Neural progenitor cell (in vitro differentiated cells): ENCODE measurements at regions not wholly inside any gene's neighbourhood (a gene's known extent, or its start where the extent isn't known, plus 50 kb on each side); places are given as distances from the start of the nearest gene placed in this dataset. TPM values are rescaled to one million over a fixed set of nuclear protein-coding genes. Genes with fewer than 3 reads are reported as not detected.

Experiments
- DNase-seq: peaks from one replicate; pipeline ENCODE4 v3.0.0-alpha.2; 2016; ENCODE audit warnings: low spot score
- H2AFZ ChIP-seq: fragments of 200-600 bp; sonication (generic); replicated peaks from 2 replicates; pipeline ENCODE4 v1.6.1; 2016; ENCODE audit warnings: antibody characterized with exemption
- H3F3A ChIP-seq: fragments of 200-600 bp; sonication (generic); 2 replicates; pipeline ENCODE4 v1.6.1; 2016; ENCODE audit warnings: antibody characterized with exemption, low read depth
- H3K27ac ChIP-seq: fragments of 200-600 bp; sonication (generic); 2 replicates; pipeline ENCODE4 v1.5.1; 2016; ENCODE audit warnings: mild to moderate bottlenecking
- H3K27me3 ChIP-seq: fragments of 200-600 bp; sonication (generic); 2 replicates; pipeline ENCODE4 v1.6.1; 2016; ENCODE audit warnings: mild to moderate bottlenecking, moderate library complexity
- H3K36me3 ChIP-seq: fragments of 200-600 bp; sonication (generic); 2 replicates; pipeline ENCODE4 v1.5.1; 2016
- H3K4me1 ChIP-seq: fragments of 200-600 bp; sonication (generic); 2 replicates; pipeline ENCODE4 v1.6.1; 2016; ENCODE audit warnings: mixed run types
- H3K4me2 ChIP-seq: fragments of 200-600 bp; sonication (generic); 2 replicates; pipeline ENCODE4 v1.6.1; 2016
- H3K4me3 ChIP-seq: fragments of 200-600 bp; sonication (generic); 2 replicates; pipeline ENCODE4 v1.5.1; 2016
- H3K79me2 ChIP-seq: fragments of 200-600 bp; sonication (generic); 2 replicates; pipeline ENCODE4 v1.6.1; 2016; ENCODE audit warnings: low read depth
- H3K9ac ChIP-seq: fragments of 200-600 bp; sonication (generic); 2 replicates; pipeline ENCODE4 v1.6.1; 2016
- H3K9me3 ChIP-seq: fragments of 200-600 bp; sonication (generic); 2 replicates; pipeline ENCODE4 v1.5.1; 2016; ENCODE audit warnings: low read depth
- H4K20me1 ChIP-seq: fragments of 200-600 bp; sonication (generic); 2 replicates; pipeline ENCODE4 v1.6.1; 2016; ENCODE audit warnings: low read depth
- H3K27ac Mint-ChIP-seq: 3 replicates; pipeline ENCODE4 v1.8.0; 2021; ENCODE audit warnings: mixed read lengths
- H3K27me3 Mint-ChIP-seq: 2 replicates; pipeline ENCODE4 v1.8.0; 2022; ENCODE audit warnings: low read depth, mild to moderate bottlenecking, inconsistent platforms, moderate library complexity, mixed read lengths; ENCODE audit not compliant: insufficient read depth
- H3K36me3 Mint-ChIP-seq: 3 replicates; pipeline ENCODE4 v1.8.0; 2021; ENCODE audit warnings: mixed read lengths
- H3K4me1 Mint-ChIP-seq: 3 replicates; pipeline ENCODE4 v1.8.0; 2021; ENCODE audit warnings: mixed read lengths
- H3K4me3 Mint-ChIP-seq: 3 replicates; pipeline ENCODE4 v1.8.0; 2021; ENCODE audit warnings: mild to moderate bottlenecking, moderate library complexity, mixed read lengths
- H3K9me3 Mint-ChIP-seq: 3 replicates; pipeline ENCODE4 v1.8.0; 2020; ENCODE audit warnings: mixed read lengths
- CTCF ChIP-seq: fragments of 200-600 bp; sonication (generic); IDR thresholded peaks from 2 replicates; pipeline ENCODE4 v1.5.1; 2017; ENCODE audit warnings: antibody characterized with exemption, mild to moderate bottlenecking
- EZH2 ChIP-seq: fragments of 200-600 bp; sonication (generic); IDR thresholded peaks from 2 replicates; pipeline ENCODE4 v1.6.1; 2017; ENCODE audit warnings: antibody characterized with exemption, mild to moderate bottlenecking, moderate library complexity
- EZH2phosphoT487 ChIP-seq: fragments of 200-600 bp; sonication (generic); IDR thresholded peaks from 2 replicates; pipeline ENCODE4 v1.6.1; 2017; ENCODE audit warnings: antibody characterized with exemption
- small RNA-seq: library from RNA; depleted of rRNA; stranded (forward); fragments of <200 nt; gene quantifications from one replicate; pipeline ENCODE3, GENCODE V24; 2015

- Histone ChIP-seq H3F3A (no peaks in the 10 kb centered on the region), H3K27ac (no peak overlapping the region), H4K20me1 (no peaks in the 10 kb centered on the region), H3K9me3 (no peaks in the 10 kb centered on the region), H3K79me2 (no peaks in the 10 kb centered on the region), H3K9ac (no peak overlapping the region), H3K4me1 (no peaks in the 10 kb centered on the region), H3K4me2 (no peak overlapping the region), H3K36me3 (no peaks in the 10 kb centered on the region), H3K4me3 (no peak overlapping the region), H3K27me3 (no peaks in the 10 kb centered on the region), H2AFZ (no peak overlapping the region)
- Mint-ChIP-seq H3K4me1 (no peaks in the 10 kb centered on the region), H3K36me3 (no peaks in the 10 kb centered on the region), H3K27me3 (peaks cover 3% of the 10 kb centered on the region), H3K9me3 (no peaks in the 10 kb centered on the region), H3K27ac (no peak overlapping the region), H3K4me3 (no peak overlapping the region)
- TF ChIP-seq EZH2 (no peak), CTCF (no peak), EZH2phosphoT487 (no peak)
- no peak for DNase-seq
These were observed 55.9 kb upstream of the AHR start for GRCh38 chr7:17242504-17242903.

GRCh38 chr7:17244786-17245185 is 53.7 kb upstream of the AHR start:
- DNase-seq, result no peak
- Histone ChIP-seq H3K4me3 (no peak overlapping the region), H3K79me2 (no peaks in the 10 kb centered on the region), H3K27me3 (no peaks in the 10 kb centered on the region), H3K9ac (no peak overlapping the region), H2AFZ (no peak overlapping the region), H3K4me1 (no peaks in the 10 kb centered on the region), H4K20me1 (no peaks in the 10 kb centered on the region), H3K9me3 (no peaks in the 10 kb centered on the region), H3F3A (no peaks in the 10 kb centered on the region), H3K27ac (no peak overlapping the region), H3K36me3 (no peaks in the 10 kb centered on the region), H3K4me2 (no peak overlapping the region)
- H3K27ac Mint-ChIP-seq, result no peak overlapping the region
- H3K36me3 Mint-ChIP-seq, result no peaks in the 10 kb centered on the region
- H3K9me3 Mint-ChIP-seq, result no peaks in the 10 kb centered on the region
- no peak overlapping the region for H3K4me3 Mint-ChIP-seq
- H3K4me1 Mint-ChIP-seq, result no peaks in the 10 kb centered on the region
- TF ChIP-seq EZH2 (no peak), CTCF (no peak), EZH2phosphoT487 (no peak)
- peaks cover 3% of the 10 kb centered on the region for H3K27me3 Mint-ChIP-seq

GRCh38 chr7:17247357-17247756 is 51.1 kb upstream of the AHR start:
- H3K4me1 Mint-ChIP-seq, result no peaks in the 10 kb centered on the region
- no peak for TF ChIP-seq EZH2
- H3K27me3 Mint-ChIP-seq, result peaks cover 3% of the 10 kb centered on the region
- H3K4me3 Mint-ChIP-seq, result no peak overlapping the region
- no peaks in the 10 kb centered on the region for H3K36me3 ChIP-seq
- H3K9me3 Mint-ChIP-seq, result no peaks in the 10 kb centered on the region
- no peaks in the 10 kb centered on the region for H3K79me2 ChIP-seq
- no peak overlapping the region for H3K4me2 ChIP-seq
- no peak for DNase-seq
- H3K4me1 ChIP-seq, result no peaks in the 10 kb centered on the region
- H3F3A ChIP-seq, result no peaks in the 10 kb centered on the region
- no peak overlapping the region for H3K9ac ChIP-seq
- no peak overlapping the region for H2AFZ ChIP-seq
- no peaks in the 10 kb centered on the region for H3K27me3 ChIP-seq
- H3K27ac ChIP-seq, result no peak overlapping the region
- no peaks in the 10 kb centered on the region for H4K20me1 ChIP-seq
- H3K4me3 ChIP-seq, result no peak overlapping the region
- no peak overlapping the region for H3K27ac Mint-ChIP-seq
- no peaks in the 10 kb centered on the region for H3K9me3 ChIP-seq
- H3K36me3 Mint-ChIP-seq, result no peaks in the 10 kb centered on the region

- Mint-ChIP-seq H3K27me3 (peaks cover 3% of the 10 kb centered on the region), H3K36me3 (no peaks in the 10 kb centered on the region), H3K4me1 (no peaks in the 10 kb centered on the region), H3K27ac (no peak overlapping the region), H3K9me3 (no peaks in the 10 kb centered on the region), H3K4me3 (no peak overlapping the region)
- Histone ChIP-seq H3K4me1 (no peaks in the 10 kb centered on the region), H3K4me2 (no peak overlapping the region), H3K4me3 (no peak overlapping the region), H3K36me3 (no peaks in the 10 kb centered on the region), H3F3A (no peaks in the 10 kb centered on the region), H3K9me3 (no peaks in the 10 kb centered on the region), H3K27me3 (no peaks in the 10 kb centered on the region), H4K20me1 (no peaks in the 10 kb centered on the region), H3K9ac (no peak overlapping the region), H3K27ac (no peak overlapping the region), H2AFZ (no peak overlapping the region), H3K79me2 (no peaks in the 10 kb centered on the region)
- TF ChIP-seq EZH2 (no peak), EZH2phosphoT487 (no peak), CTCF (no peak)
- DNase-seq, result no peak
These were observed 49.9 kb upstream of the AHR start for GRCh38 chr7:17248527-17248926.

Small RNA genes lying in the stretch of these regions (small RNA-seq; reads per million reads assigned to genes)
- not detected for gene RF00017
